NOMO-1 treated with dmso at 0.1 percent for 144 hours (cell line): ENCODE measurements at regions not wholly inside any gene's neighbourhood (a gene's known extent, or its start where the extent isn't known, plus 50 kb on each side); places are given as distances from the start of the nearest gene placed in this dataset.
A peak's percentile ranks its signal among the peaks of the same experiment; 100 is the strongest.

Experiments used
- DNase-seq: peaks from one replicate; lab custom pipeline; 2025; ENCODE audit not compliant: unreplicated experiment; lab: John Stamatoyannopoulos, UW

GRCh38 chr6:137688230-137688971 lies 178.7 kb upstream of the TNFAIP3 start:
- DNase-seq: no peak

DNA sequence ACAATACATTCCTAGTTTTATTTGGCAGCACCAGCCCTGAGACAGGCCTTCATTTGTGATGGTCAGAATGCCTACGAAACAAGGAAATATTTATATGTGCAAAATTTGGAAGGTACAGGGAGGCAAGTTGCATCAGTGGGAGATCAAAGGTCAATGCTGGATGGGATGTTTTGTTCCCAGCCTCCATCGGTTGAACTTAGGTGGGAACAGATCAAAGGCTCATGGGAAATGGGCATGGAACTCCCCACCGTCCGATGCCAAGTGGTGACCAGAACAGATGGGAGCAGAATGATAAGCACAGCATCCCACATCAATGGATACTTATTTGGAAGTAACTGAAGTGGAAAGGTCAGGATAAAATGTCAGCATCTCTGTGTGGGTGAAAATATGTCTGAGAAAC lies 177.7 kb upstream of the TNFAIP3 start:
- DNase-seq: no peak

DNA sequence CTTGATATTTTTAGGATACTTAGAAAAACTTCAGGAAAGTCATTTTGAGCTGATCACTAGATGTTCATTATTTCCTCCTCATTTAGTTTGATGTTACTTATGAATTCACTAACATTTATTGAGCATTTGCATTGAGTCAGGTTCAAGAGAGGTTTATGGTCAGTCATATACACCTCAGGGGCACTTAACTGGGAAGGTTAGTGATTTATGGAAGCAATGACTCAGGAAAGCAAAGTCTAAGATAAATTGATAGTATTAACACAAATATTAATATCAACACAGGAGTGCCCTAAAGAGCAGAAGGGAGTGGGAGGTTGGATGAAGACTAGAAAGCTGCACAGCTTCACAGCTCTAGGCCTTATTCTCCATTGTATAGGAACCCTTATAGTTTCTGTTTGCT lies 177.0 kb upstream of the TNFAIP3 start:
- no peak for DNase-seq

DNA sequence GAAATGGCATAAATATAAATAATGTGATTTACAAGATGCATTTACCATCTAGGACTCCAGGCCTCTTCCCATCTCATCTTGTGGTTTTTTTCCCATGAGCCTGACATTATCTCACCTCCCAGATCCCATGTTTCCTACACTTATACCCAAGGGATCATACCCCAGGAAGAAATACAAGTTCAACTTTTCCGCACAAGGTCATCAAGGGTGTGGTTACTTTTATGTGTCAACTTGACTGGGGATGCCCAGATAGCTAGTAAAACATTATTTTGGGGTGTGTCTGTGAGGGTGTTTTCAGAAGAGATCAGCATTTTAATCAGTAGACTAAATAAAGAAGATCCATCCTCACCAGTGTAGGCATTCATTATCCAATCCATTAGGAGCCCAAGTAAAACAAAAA lies 176.3 kb upstream of the TNFAIP3 start:
- DNase-seq: no peak

- DNase-seq: no peak
Measured at GRCh38 chr6:137692308-137692707, 174.8 kb upstream of the TNFAIP3 start.

GRCh38 chr6:137692806-137693205 lies 174.3 kb upstream of the TNFAIP3 start:
- DNase-seq: no peak

GRCh38 chr6:137693711-137694110 lies 173.3 kb upstream of the TNFAIP3 start:
- no peak for DNase-seq

- DNase-seq: no peak
Measured at GRCh38 chr6:137696765-137697164, 170.3 kb upstream of the TNFAIP3 start.

DNA sequence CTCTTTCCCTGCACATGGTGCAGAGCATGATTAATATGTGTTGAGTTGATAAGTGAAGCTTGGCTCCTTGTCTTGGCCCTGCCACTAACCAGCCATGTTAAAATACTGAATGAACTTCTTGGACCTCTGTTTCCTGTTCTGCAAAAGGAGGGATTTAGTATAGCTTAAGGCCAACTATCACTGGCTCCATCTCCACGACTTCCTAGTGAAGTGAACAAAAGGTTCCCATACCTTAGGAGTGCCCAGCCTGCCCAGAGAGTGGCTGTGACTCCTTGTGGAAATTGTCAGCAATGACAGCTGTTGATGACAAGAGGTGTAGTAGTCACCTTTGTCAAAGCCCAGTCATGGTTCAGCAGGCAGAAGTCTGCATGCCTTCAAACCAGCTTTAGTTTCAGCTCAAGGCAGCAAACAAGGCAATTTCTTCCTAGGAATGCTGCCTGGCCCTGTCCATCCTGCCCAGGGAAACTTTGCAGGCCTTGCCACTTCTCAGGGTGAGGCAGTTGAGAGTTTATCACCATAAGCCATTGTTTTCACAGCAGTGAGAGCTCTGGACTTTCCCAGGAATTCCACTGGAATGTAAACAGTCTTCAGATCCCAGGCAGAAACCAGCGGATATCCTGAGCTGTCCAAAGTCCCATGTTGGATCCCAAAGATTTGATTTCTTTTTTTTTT lies 169.7 kb upstream of the TNFAIP3 start:
- DNase-seq: no peak

DNA sequence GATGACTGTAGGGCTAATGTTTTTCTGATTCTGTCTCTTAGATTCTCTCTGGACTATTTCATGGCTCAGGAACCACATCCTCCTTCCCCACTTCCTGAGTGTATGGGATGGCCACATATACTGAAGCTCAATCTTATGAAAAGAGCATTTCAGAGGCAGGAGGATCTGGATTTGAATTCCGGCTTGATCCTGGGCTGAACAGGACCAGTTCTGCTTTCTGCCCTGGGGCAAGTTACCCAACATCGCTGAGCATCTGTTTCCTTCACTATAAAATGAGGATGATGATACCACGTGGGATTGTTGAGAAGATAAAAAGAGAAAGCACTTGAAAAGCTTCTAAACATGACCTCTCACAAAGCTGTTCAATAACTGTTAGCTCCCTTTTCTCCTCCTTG lies 168.4 kb upstream of the TNFAIP3 start:
- peak; percentile 61 for DNase-seq

- peak; percentile 65 for DNase-seq
Measured at GRCh38 chr6:137699031-137699683, 167.9 kb upstream of the TNFAIP3 start.

DNA sequence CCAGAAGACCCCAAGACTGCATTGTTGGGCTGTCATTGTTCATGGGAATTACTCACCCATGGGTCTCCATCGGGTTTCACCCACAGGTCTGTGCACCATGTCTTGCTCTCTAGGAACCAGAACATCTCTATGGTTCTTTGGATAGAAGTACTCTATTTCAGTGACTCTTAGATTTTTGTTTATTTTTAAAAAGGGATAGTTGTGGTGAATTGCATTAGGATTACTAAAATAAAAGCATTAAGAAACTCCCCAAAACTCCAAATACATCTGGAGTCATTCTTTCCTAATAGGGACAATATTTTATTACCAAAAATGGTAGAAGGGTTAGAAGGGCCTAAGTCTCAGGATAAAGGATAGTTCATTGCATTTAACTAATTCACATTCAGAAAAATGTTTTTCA lies 166.9 kb upstream of the TNFAIP3 start:
- no peak for DNase-seq

GRCh38 chr6:137700751-137701477 lies 166.1 kb upstream of the TNFAIP3 start:
- no peak for DNase-seq

DNA sequence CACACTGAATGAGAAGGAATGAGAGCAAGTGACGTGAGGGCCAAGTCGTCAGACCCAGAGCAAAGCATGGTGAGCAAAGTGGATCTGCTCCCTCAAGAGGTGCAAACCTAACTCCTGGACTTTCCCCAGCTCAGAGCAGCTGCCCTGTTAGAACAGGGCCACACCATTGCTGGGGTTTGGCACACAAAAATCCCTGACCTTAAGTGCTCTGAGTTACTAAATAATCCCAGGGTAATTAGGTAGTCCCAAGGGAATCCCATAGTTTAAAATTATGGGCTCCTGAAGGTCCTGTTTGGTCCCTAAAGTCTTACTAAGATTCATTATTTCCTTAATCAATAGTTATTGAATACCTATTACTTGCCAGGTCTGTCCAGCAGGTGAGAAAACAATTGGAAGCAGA lies 165.1 kb upstream of the TNFAIP3 start:
- DNase-seq: no peak

DNA sequence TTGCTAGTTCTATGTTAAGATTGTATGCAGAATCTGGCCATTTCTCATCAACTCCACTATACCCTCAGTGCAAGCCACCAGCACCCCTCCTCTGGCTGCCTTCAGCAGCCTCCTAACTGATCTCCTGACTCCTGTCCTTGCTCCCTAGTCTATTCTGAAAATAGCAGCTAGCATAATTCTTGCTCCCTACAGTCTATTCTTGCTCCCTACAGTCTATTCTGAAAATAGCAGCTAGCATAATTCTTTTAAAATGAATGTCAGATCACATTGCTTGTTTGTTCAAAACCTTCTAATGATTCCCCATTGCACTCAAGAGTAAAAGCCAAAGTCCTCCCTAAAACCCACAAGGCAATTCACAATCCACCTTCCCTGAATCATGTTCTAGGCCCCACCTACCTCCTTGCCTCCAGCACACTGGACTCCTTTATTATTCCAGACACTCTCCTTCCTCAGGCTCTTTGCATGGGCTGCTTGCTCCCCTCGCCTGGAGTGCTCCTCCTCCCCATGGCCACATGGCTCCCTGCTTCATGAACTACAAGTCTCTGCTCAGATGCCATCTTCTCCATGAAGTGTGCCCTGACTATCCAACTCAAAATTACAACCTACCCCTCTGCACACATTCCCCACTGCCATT lies 164.2 kb upstream of the TNFAIP3 start:
- DNase-seq: no peak

- no peak for DNase-seq
Measured at GRCh38 chr6:137704802-137705159, 162.3 kb upstream of the TNFAIP3 start.

DNA sequence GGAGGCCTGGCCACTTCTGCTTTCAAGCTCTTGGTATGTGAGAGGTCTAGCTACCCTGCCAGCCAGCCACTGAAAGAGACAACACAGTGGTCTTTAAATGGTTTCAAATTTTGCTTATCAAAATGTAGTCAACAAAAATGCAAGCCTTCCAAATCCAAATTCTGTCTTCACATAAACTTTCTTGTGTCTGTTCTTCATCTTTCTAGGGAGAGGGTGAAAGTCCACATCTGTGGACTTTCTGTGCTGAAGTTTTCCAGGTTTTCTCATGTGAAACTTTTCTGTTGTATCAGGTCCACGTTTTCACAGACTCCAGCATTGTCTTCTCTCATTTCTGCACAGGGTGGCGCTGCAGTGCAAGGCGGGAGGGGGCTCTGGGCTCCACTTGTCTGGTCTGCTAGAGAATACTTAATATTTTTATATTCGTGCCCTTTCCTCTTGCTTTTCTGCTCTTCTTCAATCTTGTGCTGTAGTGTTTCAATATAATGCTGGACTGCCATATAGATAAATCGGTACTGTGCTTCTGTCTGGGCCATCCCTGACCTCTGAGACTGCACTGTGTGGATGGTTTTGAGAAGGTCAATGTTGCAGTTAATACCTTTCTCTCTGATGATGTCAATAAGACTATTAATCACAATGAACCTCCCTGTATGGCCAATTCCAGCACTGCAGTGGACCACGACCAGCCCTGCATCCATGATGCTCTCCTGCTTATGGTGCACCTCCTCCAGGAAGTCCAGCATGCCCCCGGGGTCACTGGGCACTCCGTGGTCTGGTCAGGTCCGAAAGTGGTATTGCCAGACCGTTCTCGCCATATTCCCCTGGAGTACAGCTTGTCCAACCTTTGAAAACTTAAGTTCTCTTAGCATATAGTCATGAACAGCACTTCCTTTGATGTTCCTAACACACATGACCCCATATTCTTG lies 161.6 kb upstream of the TNFAIP3 start:
- peak; percentile 22 for DNase-seq

DNA sequence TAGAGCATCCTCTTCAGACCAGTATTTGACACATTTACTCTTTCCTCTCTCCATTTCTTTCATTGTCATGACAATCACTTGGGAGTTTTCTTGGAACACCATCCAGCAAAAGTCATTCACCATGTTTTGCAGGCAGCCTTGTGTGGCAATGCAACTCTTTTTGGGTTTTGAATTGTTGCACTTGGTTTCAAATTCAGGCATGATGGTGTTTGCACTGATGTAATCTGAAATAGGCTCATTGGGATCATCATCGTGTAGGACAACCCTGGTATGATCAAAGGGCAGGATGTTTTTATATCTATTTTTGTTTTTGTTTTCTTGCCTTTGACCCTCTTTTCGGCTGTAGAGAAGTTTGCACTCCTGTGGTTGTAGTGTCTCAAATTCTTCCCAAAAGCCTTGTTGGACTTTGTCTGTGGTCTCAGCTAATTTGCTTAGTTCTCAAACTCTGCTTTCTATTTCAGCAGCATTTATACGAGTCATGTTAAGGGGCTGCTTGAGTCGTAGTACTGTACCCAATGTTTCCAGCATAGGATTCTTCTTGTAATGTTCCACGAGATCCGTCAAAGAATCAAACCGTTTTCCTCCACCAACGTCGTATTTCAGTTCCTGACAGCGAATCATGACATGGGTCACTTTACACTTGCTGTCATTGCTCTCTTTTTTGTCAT lies 160.8 kb upstream of the TNFAIP3 start:
- DNase-seq: no peak

- no peak for DNase-seq
Measured at GRCh38 chr6:137707038-137707589, 159.9 kb upstream of the TNFAIP3 start.
